ENCODE measurements at regions not wholly inside any gene's neighbourhood (a gene's known extent, or its start where the extent isn't known, plus 50 kb on each side); places are given as distances from the start of the nearest gene placed in this dataset.

DNA sequence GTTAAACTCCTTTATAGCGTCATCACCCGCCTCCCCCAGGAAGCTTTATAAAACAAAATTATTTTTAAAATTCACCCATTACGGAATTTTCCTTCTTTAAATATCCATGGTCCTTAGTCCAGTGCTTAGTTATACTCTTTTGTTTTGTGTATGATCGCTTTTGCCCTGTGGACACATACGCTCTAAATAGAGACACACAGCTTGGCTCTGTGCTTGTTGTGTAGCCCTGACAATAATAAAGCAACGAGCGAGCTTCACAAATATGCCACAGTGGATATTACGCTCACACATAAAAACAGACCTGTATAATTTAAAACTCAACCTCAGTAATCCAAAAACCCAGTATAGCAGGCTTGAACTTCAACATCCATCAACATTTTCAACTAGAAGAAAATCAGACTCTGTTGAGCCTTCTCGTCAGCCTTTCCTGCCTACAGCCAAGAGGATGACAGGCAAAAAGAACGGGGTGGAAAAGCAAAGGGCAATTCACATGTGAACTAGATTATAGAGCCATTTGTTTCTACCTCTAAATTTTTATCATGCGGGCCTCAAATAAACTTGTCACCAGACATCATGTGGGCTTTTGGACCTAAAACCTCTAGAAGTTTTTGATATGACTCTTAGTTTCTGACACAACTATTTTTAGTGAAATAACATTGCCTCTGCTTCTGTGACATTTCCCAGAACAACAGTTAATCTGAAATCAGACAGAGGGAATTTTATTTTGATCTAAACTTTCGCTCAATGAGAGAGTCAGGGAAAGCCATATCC, 89.6 kb upstream of the THBS1 start:
- Histone ChIP-seq H3F3A (ENCODE audit: insufficient read depth) (no peaks in the 10 kb centered on the region), H3K4me3 (no peak overlapping the region), H3K27ac (no peak overlapping the region), H3K4me2 (ENCODE audit: unreplicated experiment) (no peak overlapping the region), H3K27me3 (replicated peaks; ENCODE audit: insufficient read depth) (no peaks in the 10 kb centered on the region), H3K9me3 (ENCODE audit: low read depth) (no peaks in the 10 kb centered on the region), H4K20me1 (ENCODE audit: insufficient read depth) (no peaks in the 10 kb centered on the region), H3K79me2 (ENCODE audit: insufficient read depth) (no peaks in the 10 kb centered on the region), H3K36me3 (ENCODE audit: low read depth) (no peaks in the 10 kb centered on the region), H3K4me1 (ENCODE audit: insufficient read depth) (peaks cover 8% of the 10 kb centered on the region), H2AFZ (peak overlapping the region; percentile 42; the same call in 1 of the 2 replicates), H3K9ac (no peak overlapping the region), H3K9me2 (ENCODE audit: insufficient read depth) (no peaks in the 10 kb centered on the region)
- WGBS, 2 experiments (ENCODE audit: low coverage in 1 of 2, low lambda C conversion rate in 2 of 2, missing lambda C conversion rate in 2 of 2) = 78 to 81% methylated on average over 12 of the region's 12 CpGs
- TF ChIP-seq EZH2phosphoT487 (IDR thresholded peaks at IDR 0.05; ENCODE audit: insufficient read depth, low read depth) = no peak
- TF ChIP-seq EZH2 (IDR thresholded peaks at IDR 0.05; ENCODE audit: insufficient read depth, poor library complexity, severe bottlenecking) = no peak
- in situ Hi-C loops (cut with MboI) = no loop called here
- DNase-seq = no peak

- Histone ChIP-seq H4K20me1 (ENCODE audit: insufficient read depth) (no peaks in the 10 kb centered on the region), H3K27me3 (replicated peaks; ENCODE audit: insufficient read depth) (no peaks in the 10 kb centered on the region), H3K9me2 (ENCODE audit: insufficient read depth) (no peaks in the 10 kb centered on the region), H2AFZ (peak overlapping the region; percentile 42; the same call in 1 of the 2 replicates), H3K4me1 (ENCODE audit: insufficient read depth) (peaks cover 13% of the 10 kb centered on the region), H3K79me2 (ENCODE audit: insufficient read depth) (no peaks in the 10 kb centered on the region), H3K9me3 (ENCODE audit: low read depth) (no peaks in the 10 kb centered on the region), H3K4me2 (ENCODE audit: unreplicated experiment) (no peak overlapping the region), H3K9ac (no peak overlapping the region), H3F3A (ENCODE audit: insufficient read depth) (no peaks in the 10 kb centered on the region), H3K36me3 (ENCODE audit: low read depth) (no peaks in the 10 kb centered on the region), H3K4me3 (no peak overlapping the region), H3K27ac (no peak overlapping the region)
- DNase-seq = no peak
- in situ Hi-C loops (cut with MboI) = no loop called here
- 38 to 40% methylated on average over 4 of the region's 4 CpGs for WGBS, 2 experiments (ENCODE audit: low coverage in 1 of 2, low lambda C conversion rate in 2 of 2, missing lambda C conversion rate in 2 of 2)
- no peak for TF ChIP-seq EZH2 (IDR thresholded peaks at IDR 0.05; ENCODE audit: insufficient read depth, poor library complexity, severe bottlenecking)
- TF ChIP-seq EZH2phosphoT487 (IDR thresholded peaks at IDR 0.05; ENCODE audit: insufficient read depth, low read depth) = no peak
Measured at GRCh38 chr15:39491886-39492490, 88.9 kb upstream of the THBS1 start.

- no peak overlapping the region for H3K4me3 ChIP-seq
- no peak for DNase-seq
- H3K4me1 ChIP-seq (ENCODE audit: insufficient read depth) = peaks cover 26% of the 10 kb centered on the region
- WGBS, 2 experiments (ENCODE audit: low coverage in 1 of 2, low lambda C conversion rate in 2 of 2, missing lambda C conversion rate in 2 of 2) = 89 to 97% methylated on average over 3 of the region's 3 CpGs
- H2AFZ ChIP-seq = no peak overlapping the region
- H3K4me2 ChIP-seq (ENCODE audit: unreplicated experiment) = no peak overlapping the region
- no peak for TF ChIP-seq EZH2phosphoT487 (IDR thresholded peaks at IDR 0.05; ENCODE audit: insufficient read depth, low read depth)
- TF ChIP-seq EZH2 (IDR thresholded peaks at IDR 0.05; ENCODE audit: insufficient read depth, poor library complexity, severe bottlenecking) = no peak
- H3K9me3 ChIP-seq (ENCODE audit: low read depth) = no peaks in the 10 kb centered on the region
- H3K27ac ChIP-seq = no peak overlapping the region
- H3K79me2 ChIP-seq (ENCODE audit: insufficient read depth) = no peaks in the 10 kb centered on the region
- H3K36me3 ChIP-seq (ENCODE audit: low read depth) = no peaks in the 10 kb centered on the region
- no peak overlapping the region for H3K9ac ChIP-seq
- no peaks in the 10 kb centered on the region for H3F3A ChIP-seq (ENCODE audit: insufficient read depth)
- in situ Hi-C loops (cut with MboI) = no loop called here
- H3K27me3 ChIP-seq (replicated peaks; ENCODE audit: insufficient read depth) = no peaks in the 10 kb centered on the region
- no peaks in the 10 kb centered on the region for H4K20me1 ChIP-seq (ENCODE audit: insufficient read depth)
- H3K9me2 ChIP-seq (ENCODE audit: insufficient read depth) = no peaks in the 10 kb centered on the region
Measured at GRCh38 chr15:39493424-39494067, 87.3 kb upstream of the THBS1 start.

- Histone ChIP-seq H3K27me3 (replicated peaks; ENCODE audit: insufficient read depth) (no peaks in the 10 kb centered on the region), H3K4me1 (ENCODE audit: insufficient read depth) (peaks cover 35% of the 10 kb centered on the region), H3F3A (ENCODE audit: insufficient read depth) (peaks cover 7% of the 10 kb centered on the region; the same call in 1 of the 2 replicates), H3K4me3 (no peak overlapping the region), H2AFZ (no peak overlapping the region), H3K27ac (no peak overlapping the region), H4K20me1 (ENCODE audit: insufficient read depth) (no peaks in the 10 kb centered on the region), H3K79me2 (ENCODE audit: insufficient read depth) (no peaks in the 10 kb centered on the region), H3K36me3 (ENCODE audit: low read depth) (no peaks in the 10 kb centered on the region), H3K9me3 (ENCODE audit: low read depth) (no peaks in the 10 kb centered on the region), H3K9me2 (ENCODE audit: insufficient read depth) (no peaks in the 10 kb centered on the region), H3K4me2 (ENCODE audit: unreplicated experiment) (no peak overlapping the region), H3K9ac (no peak overlapping the region)
- no peak for DNase-seq
- TF ChIP-seq EZH2phosphoT487 (IDR thresholded peaks at IDR 0.05; ENCODE audit: insufficient read depth, low read depth) (no peak), EZH2 (IDR thresholded peaks at IDR 0.05; ENCODE audit: insufficient read depth, poor library complexity, severe bottlenecking) (no peak)
- WGBS, 2 experiments (ENCODE audit: low coverage in 1 of 2, low lambda C conversion rate in 2 of 2, missing lambda C conversion rate in 2 of 2) = 91 to 97% methylated on average over 2 of the region's 2 CpGs
- in situ Hi-C loops (cut with MboI) = no loop called here
Measured at GRCh38 chr15:39494462-39494861, 86.4 kb upstream of the THBS1 start.
